Esophagus mucosa (tissue), 1 donor: ENCODE measurements at regions not wholly inside any gene's neighbourhood (a gene's known extent, or its start where the extent isn't known, plus 50 kb on each side); places are given as distances from the start of the nearest gene placed in this dataset.

ENCODE experiments used
- ATAC-seq: fragments of 200-7000 bp; cut with Tn5 transposase; one replicate; pipeline ENCODE4 v1.9.1; 2020
- donor health status: DM: yes; HTN: yes; CAD: no.

DNA sequence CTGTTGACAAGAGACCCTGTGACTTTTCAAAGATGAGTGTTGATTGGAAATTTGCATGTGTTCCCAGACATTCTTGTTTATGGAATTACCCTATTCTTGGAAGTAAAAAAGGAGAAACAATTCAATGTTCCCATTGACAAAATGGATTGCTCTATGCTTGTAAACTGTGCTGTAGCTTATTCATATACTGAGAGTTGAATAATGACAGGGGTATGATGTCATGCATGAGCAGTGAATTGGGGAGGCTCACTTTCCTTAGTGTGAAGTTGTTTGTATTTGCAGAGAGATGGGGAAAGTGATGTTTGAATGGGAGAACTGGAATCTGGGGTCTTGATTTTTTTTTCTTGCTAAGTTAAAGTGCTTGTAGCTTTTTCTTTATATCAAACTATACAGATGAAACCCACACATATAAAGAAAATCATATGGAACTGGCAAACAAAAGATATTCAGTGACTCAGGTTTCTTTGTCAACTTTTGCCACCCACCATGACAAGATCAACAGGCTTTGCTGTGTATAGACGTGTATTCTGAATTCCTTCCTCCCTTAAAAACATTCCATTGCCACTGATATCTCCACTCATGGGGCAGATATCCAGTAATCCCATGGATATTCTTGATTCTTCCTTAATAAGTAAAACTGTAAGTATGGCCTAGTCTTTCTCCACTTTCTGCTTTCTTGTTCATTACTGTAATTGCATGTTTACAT lies 97.8 kb upstream of the JAG1 start:
- peak; percentile 62 for ATAC-seq

DNA sequence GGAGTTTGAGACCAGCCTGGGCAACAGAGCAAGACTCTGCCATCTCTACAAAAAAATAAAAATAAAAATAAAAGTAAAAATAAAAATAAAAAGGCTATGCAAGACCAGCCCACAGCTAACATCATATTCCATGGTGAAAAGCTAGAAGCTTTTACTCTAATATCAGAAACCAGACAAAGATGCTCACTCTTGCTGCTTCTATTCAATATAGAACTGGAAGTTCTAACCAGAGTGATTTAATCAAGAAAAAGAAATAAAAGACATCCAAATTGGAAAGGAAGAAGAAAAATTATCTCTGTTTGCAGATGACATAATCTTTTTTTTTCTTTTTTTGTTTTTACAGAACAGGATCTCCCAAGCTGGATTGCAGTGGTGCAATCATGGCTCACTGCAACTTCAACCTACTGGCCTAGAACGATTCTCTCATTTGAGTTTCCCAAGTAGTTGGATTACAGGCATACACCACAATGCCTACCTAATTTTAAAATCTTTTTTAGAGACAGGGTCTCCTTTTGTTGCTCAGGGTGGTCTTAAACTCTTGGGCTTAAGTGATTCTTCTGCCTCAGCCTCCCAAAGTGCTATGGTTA lies 100.7 kb upstream of the JAG1 start:
- ATAC-seq, result no peak

DNA sequence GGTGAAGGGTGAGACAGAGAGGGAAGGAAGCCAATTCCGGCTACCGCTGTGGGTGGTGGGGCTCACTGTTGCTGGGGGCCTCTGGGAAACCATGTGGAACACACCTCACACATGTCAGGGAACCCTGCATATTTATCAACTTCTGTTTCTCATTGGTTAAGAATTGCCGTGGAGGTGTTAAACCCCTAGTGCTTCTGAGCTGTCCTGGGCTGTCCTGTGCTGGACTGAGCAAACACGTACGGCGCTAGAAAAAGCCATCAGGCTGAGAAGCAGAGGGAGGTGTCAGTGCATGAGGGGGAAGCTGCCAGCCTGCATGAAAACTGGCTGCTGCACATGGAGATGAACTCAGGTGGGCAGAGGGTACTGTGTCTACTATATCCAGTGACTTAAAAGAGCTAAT lies 103.9 kb upstream of the JAG1 start:
- no peak for ATAC-seq

DNA sequence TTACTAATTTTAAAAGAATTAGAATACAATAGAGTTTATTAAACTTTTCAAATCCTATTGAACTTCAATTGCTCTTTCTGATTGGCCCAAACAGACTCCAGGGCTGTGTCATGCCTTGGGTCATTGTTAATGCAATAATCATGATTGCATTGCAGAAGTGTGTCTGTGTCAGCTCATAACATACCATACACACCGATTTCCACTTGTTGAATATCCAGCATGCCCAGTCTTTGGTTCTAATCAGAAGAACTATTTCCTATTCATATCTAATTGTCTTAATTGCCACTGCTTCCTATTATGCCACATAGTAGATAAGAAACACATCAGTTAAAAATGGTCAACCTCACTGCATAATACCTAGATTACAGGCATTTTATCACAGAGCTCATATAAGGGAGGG lies 106.1 kb upstream of the JAG1 start:
- no peak for ATAC-seq

DNA sequence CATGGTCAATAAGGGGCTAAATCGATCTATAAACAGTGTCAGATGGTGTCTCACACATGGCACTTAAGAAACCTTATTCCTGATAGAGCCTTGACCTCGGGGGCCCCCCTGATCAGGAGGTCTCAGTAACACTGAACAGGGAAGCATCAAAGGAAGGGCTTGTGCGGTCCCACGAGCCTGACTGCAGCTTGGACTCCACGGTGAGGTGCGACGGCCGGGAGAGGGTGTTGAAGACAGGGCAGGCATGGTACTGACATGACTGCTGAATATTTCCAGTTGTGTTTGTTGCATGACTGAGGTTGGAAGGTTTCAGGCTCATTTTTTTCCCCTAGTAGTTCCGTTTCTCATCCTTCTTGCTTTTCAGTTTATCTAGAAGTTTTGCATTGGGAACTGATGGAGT lies 107.1 kb upstream of the JAG1 start:
- no peak for ATAC-seq

DNA sequence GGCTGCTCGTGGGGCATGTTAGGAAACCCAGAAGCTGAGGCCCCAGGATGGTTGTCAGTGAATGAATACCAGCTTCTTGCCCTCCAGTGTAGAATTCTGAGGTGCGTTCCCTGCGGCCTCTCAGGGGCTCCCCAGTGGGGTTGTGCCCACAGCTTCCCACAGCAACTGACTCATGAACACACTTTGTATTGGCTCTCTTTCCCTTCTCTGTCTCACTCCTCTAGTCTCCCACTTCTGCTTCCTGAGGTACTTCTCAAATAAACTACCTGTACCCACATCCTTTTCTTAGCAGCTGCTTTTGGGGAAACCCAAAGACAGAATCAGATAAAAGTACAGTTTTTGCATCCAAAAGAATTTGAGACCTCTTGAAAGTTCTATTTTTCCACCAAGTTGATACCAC lies 107.7 kb upstream of the JAG1 start:
- ATAC-seq, result no peak

DNA sequence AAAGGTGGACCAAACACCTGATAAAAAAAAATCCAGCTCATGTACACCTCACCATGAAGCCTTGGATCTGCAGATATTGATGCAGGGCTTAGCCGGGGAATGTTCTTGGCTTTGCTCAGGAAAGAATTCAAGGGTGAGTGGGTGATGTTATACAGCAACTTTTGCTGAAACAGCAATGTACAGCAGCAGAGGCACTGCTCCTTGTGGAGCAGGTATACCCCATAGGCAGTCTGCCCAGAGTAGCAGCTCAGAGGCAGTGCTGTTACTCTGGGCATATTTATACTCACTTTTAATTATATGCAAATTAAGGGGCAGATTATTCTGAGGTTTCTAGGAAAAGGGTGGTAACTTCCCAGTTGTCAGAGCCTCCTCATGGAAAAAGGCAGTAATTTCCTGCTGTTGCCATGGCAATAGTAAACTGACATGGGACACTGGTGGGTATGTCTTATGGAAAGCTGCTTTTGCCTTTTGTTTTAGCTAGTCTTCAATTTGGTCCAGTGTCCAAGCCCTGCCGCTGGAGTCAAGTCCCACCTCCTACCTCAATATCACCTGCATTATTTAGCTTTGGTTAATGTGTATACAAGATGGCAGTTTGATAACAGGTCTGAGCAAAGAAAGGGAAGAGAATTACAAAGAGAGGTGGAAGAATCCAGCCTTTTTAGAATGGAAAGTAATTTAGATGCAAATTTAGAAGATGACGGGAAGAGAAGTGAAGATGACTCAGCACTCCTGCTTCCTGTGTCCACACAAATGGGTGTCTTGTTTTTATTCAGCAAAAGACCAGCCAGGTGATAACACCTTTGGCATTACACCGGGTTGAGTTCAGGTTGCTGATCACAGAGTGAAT lies 110.1 kb upstream of the JAG1 start:
- peak; percentile 33 for ATAC-seq

DNA sequence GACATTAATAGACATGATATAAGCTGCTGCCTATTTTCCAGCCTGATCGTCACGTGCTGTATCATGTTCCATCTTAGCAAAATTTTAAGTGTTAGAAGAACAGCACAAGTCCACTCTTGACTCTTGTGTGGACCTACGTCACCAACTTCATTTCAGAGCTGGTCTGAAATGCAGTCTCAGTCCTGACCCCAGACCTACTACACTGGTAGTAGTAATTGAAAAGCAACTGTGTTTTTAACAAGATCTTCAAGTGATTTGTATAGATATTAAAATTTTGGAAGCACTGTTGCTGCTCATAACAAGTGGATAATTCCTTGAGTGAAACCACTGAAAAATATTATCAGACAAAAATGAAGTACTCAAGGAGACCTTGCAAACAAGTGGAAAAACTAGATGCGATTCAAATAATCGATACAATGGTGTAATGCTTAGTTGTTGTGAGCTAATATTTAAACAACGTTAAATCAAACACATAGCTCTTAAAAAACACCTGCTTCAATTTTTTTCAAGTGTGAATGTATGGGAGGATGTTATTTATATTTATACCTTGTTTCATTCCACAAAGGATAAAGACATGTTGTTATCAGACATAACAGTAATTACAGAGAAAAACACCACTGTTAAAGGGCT lies 110.9 kb upstream of the JAG1 start:
- ATAC-seq, result no peak

DNA sequence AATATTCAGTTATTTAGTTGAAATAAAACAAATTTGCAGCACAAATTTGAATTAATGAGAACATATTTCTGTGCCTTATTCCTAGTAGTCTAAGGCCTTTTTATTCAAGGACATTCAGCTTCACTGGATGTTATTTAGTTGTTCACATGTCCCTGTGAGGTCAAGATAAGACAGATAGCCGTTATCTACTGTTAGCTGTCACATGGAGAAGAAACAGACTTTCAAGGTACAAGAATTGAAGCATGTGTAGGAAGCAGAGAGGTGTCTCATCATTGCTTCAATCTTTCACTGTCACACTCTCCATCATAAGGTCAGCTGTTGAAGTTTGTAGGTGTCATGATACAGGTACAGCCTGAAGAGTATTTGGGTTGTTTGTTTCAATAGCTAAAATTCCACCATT lies 112.9 kb upstream of the JAG1 start:
- no peak for ATAC-seq

DNA sequence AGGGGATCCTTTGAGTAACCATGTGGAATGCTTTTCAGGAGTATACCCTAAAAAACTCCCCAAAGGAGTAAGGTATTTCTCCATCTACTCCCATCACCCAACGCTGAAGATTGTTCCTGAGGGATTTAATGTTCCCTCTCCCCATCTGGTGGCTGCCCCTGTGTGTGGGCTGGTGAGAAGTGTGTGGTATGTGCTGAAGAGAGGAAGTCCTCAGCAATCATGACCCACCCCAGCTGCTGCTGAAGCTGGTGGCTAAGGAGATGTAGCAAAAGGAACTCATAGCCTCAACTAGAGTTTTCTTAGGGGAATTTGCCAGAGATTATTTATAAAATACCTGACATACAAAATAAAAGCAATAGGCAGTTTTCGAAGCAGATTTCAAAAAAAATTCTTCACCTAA lies 114.3 kb upstream of the JAG1 start:
- ATAC-seq, result no peak

DNA sequence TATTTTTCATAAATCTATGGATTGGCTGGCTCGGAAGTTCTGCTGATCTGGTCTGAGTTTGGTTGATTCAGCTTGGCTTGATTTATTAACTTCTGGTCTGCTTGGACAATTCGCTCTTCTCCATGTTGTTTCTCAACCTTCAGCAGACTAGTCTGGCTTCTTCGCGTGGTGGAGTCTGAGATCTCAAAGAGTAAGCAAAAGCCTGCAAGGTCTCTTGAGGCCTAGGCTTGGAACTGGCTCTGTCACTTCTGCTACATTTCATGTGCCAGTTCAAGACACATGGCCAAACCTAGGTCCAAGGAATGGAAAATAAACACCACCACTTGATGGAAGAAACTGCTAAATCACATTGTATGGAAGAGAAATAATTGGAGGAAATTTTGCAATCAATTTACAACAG lies 115.1 kb upstream of the JAG1 start:
- no peak for ATAC-seq

DNA sequence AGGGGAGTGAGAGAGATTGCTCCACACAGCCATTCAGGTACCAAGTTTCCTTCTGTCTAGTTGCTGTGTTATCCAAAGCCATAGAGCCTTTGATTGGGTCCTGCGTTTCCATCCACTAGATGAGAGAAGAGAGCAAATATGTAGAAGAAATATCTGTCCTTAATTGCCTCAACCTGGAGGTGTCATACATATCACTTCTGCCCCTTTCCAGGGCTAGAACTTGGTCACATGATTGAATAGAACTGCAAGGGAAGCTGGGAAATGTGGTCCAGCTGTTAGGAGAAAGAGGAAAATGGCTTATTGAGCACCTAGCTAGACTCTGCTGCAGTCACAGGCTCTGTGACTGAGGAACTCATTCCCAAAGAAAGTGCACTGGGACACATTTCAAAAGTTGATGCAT lies 115.6 kb upstream of the JAG1 start:
- no peak for ATAC-seq

DNA sequence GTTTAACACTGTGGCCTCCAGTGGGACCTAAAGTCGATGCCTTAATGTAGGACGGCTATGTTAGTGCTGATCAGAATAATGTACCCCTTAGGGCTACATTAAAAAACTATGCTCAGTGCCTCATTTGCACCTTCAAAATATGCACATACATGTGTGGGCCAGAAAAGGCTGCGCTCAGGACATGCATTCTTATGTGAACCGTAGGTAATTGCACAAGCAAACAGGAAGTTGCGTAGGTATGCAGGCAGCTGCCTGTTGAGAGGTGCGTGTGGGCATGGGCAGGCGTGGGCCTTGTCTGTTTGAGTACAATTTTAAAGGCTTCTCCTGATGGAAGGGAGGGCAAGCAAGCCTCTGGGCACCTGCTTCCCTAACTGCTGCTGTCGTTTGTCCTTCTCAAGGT lies 116.2 kb upstream of the JAG1 start:
- ATAC-seq, result peak; percentile 77

DNA sequence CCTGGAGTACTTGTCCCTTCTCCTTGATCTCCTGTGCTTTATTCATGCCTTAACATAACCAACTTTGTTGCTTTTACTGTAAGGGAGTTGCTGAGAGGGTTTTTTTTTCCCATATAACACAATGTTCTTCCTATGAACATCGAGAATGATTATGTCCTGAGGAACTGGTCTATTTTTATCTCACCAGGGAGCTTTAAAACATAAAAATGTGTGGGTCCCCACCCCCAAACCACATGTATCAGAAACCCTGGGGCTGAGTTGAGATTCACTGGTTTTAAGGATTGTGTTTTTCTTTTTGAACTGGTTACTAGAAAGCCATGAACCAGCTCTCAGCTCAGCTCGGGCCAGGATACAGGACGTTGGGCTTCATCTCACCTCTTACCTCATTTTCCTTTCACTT lies 118.5 kb upstream of the JAG1 start:
- no peak for ATAC-seq

DNA sequence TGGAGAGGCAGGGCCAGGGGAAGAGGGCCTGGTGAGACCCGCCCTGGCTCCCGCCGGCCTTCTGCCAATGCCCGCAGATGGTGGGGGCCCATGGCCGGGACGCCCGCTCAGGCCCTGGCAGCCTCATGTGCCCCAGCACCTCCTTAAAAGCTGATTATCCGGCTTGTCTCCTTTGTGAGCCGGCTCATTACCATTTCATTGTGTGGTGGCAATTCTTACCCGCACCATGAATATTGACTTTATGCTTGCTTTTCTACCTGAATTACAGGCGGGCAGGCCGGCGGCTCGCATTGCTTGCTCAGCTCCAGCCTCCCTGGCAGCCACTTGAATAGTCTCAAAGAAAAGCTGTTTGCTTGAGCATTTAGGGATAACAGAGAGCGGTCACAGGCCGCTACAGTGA lies 120.0 kb upstream of the JAG1 start:
- ATAC-seq, result peak; percentile 53

DNA sequence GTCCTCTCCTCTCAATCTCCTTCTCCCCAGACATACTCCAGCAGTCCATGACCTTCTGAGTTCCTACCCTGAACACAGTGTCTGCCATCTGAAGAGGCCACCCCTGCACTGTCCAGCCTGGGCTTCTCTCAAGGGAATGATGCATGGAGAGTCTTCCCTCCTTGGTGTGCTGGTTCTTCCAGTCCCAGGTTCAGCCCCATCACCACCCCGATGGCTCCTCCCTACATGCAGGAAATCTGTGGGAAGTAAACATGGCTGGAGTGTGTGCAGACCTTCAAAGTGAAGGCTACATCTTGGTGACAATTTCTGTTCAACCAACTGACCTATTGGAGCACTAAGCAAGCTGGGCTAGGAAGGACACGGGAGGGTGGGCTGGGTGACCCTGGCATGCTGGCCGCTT lies 121.0 kb upstream of the JAG1 start:
- ATAC-seq, result peak; percentile 30

DNA sequence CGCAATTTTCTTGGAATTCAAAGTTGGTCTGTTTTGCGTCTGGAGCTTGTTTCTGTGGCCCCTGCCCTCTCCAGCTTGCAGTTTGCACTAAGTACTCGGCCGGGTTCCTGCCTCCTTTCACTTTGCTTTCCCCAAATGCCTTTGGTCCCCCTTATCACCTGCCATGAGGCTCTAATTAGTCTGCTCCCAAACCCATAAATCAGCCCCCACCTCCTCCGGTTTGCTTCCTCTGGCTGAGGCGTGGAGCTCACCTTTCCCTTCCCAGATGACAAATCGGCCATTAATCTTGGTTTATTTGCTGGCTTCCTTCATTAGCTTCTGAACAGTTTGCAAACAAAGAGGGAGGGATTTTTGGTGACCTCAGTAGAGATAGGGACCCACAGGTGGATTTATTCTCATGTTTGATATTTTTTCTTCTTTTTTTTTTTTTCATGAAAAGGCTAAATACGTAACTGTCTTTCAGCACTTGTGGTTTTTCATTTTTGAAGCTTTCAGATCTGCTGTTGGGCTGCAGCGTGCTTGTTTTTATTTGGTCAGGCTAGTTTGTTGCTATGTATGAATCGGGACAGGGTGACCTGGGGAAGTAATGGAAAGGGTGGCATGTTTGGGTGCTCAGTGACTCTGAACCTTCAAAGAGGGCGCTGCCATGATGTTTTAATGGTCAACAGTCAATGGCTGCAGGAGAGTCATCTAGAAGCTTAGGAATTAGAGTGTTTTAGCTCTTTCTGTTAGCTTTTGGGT lies 121.7 kb upstream of the JAG1 start:
- ATAC-seq, result no peak

DNA sequence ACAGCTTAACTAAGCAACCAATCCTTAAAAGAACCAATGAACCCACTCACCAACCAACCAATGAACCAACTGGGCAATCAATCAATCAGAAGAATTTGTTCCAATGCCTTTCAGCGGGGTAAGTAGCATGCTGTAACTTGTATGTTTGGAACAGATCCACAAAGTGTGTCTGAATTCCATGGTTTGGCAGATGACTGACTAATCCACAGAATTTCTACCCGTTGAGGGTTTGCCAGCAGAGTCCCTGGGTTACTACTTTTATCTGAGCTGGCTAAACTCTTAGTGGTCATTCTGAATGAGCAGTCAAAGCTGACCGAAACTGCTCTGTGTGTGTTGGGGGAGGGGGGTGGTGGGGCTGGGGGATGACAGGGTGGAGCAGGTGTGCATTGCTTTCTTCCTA lies 125.0 kb upstream of the JAG1 start:
- ATAC-seq, result peak; percentile 55

DNA sequence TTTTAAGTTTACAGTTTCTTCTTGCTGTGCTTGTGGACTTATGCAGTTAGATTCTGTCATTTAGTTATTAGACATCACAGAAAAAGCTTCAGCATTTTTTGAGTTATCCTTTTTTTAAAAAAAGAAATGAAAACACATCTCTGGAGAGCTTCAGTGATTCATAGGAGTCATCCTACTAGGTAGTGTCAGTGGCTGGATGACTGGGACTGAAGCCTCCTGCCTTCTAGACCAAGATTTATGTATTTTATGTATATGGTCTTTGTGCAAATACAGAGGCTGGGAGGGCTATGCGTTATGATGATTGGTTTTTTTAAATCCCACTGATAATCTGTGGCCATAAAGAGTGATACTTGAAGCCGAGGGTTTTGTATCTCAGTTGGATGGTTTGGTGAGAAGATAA lies 125.9 kb upstream of the JAG1 start:
- ATAC-seq, result no peak

DNA sequence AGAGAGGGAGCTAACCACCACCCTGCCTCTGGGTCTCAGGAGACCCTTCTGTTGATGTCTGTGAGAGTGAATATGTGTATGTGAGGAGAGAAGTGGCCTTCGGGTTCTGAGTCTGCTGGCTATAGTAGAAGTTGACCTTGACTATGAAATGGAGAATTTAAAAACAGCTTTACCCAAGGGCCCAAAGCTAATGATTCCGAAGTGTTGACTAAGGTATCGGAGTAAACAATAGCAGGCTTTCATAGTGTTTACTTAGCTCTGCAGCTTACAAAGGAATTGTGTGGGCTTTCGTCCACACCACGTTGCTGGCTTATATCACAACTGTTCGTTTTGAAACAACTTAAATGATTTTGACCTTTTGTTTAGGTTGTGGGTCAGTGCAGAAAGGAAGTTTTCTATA lies 126.5 kb upstream of the JAG1 start:
- ATAC-seq, result no peak

DNA sequence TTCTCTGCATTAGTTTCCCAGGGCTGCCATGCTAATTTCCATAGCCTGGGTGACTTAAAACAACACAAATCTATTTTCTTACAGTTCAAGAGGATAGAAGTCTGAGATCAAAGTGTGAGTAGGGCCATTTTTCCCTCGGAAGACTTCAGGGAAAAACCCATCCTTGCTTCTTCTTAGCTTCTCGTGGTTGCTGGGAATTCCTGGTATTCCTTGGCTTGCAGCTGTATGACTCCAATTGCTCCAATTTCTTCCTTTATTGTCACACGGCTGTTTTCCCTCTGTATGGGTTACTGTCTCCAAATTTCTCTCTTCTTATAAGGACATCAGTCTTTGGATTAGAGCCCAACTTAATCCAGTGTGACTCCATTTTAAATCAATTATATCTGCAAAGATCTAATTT lies 128.4 kb upstream of the JAG1 start:
- no peak for ATAC-seq

DNA sequence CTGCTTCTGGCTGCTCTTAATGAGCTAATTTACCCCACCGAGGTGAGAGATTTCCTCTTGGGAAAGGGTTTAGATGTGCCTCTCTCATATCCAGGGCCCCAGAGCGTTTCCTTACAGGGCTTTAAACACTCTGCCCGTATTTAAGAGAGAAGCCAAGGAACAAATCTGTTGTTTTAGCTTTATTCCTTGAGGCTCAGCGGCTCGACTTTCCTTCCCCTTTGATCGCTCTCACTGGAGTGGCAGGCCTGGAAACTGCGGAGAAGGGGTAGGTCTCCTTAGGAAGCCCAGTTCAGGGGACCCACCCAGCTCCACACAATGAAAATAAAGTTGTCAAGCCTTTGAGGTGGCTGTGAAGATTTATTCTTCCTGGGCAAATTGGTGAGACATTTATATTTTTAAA lies 132.0 kb upstream of the JAG1 start:
- no peak for ATAC-seq

DNA sequence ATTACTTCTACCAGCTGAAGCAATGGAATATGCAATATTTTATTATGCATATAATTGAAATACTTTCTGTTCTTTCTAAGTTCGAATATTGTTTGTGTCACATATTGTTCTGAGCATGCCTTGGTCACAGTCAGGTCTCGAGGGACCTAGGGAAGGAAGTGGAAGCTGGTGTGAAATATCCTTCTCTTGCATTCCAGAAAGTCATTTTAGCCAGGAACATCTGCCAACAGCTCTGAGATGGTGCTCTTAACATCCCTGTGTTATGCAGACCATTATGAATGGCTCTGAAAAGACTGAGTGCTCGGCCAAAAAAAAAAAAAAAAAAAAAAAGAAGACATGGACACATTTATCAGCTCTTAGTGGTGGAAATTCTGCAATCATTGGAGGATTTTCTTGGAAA lies 132.7 kb upstream of the JAG1 start:
- ATAC-seq, result no peak
